HG02885 (cell line): ENCODE measurements at regions not wholly inside any gene's neighbourhood (a gene's known extent, or its start where the extent isn't known, plus 50 kb on each side); places are given as distances from the start of the nearest gene placed in this dataset.
A peak's percentile ranks its signal among the peaks of the same experiment; 100 is the strongest.

Experiments used
- ATAC-seq: cut with Tn5 transposase; IDR thresholded peaks from one replicate; pipeline ENCODE4 v1.9.1; 2021; ENCODE audit warnings: mild to moderate bottlenecking; ENCODE audit not compliant: unreplicated experiment, poor library complexity

DNA sequence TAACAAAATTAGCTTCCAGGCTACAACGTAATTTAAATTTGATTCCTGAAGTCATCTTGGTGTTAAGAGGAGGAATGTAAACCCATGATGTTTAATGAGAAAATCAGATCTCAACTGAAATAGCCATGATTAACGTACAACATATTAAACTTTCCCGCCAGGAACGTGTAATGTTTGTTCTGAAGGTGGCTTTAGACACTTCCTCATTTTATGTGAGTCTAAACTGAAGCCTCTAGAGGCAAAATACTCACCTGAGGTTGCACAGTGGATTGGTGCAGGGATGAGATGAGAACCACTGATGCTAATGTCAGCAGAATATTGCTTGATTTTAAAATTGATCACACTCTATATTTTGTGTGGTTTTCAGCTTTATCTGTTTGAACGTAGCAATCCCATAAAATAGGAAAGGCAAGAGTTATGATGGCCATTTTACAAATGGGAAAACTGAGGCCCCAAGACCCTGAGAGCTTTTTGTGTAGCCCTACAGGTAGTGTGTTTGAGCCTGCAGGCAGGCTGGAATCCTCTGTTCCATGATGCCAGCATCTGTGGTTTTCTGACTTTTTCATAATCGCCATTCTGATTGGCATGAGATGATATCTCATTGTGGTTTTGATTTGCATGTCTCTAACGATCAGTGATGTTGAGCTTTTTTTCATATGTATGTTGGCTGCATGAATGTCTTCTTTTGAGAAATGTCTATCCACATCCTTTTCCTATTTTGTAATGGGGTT is 243.7 kb upstream of the BMPER start:
- ATAC-seq = no peak

- ATAC-seq = no peak
These were observed 238.8 kb upstream of the BMPER start for GRCh38 chr7:33666531-33666930.

GRCh38 chr7:33667196-33667595 is 238.1 kb upstream of the BMPER start:
- ATAC-seq = no peak

DNA sequence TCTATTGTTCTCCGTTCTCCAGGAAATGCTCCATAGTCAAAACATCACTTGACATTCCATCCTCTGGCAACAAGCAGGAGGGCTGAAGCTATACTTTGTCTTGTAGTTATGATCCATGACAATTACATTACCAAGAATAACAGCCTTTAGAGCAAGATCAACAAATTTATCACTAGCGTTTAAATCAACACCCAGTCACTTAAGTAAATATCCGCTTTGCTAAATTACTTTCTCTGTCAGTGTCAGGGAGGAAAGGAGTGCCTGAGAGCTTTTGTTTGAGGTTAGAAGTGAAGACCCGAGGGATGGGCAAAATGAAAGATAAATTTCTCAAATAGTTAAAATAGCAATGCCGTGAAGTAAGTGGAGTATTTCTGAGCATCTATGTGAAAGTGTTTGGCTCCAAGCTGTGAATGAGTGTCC is 236.1 kb upstream of the BMPER start:
- no peak for ATAC-seq

DNA sequence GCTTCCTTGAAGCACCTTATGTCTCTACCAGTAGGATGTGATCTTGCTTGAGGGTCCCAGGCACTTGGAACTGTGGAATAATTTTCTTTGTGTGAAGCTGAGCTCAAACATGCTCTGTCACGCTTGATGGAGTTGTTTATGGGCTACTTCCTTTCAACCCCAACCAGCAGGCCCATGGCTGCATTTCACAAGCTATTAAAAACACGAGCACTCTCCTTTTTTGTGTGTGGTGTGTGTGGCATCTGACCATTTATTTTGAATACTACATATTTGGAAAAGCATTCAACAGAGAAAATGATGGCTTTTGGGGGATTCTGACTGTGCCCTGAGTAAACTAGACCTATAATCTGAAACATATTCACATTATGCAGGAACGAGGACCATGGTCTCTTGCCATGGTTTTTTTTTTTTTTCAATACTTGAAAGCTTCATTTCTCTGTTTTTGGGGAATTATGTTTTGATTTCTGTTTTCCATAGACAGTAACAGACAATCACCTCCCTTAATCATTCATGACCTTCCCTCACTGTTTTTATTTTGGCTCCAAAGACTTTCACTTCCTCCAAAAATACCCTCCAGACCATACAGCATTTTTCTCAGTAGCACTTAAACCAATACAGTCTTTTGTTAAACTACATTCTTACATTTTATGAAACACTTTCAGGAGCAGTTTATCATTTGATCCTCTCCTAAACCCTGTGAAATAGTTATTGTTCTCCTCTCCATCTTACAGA is 233.6 kb upstream of the BMPER start:
- ATAC-seq = peak; percentile 84

GRCh38 chr7:33673029-33673700 is 232.2 kb upstream of the BMPER start:
- no peak for ATAC-seq

GRCh38 chr7:33674804-33675411 is 230.4 kb upstream of the BMPER start:
- ATAC-seq = no peak

GRCh38 chr7:33677556-33677955 is 227.8 kb upstream of the BMPER start:
- ATAC-seq = no peak

DNA sequence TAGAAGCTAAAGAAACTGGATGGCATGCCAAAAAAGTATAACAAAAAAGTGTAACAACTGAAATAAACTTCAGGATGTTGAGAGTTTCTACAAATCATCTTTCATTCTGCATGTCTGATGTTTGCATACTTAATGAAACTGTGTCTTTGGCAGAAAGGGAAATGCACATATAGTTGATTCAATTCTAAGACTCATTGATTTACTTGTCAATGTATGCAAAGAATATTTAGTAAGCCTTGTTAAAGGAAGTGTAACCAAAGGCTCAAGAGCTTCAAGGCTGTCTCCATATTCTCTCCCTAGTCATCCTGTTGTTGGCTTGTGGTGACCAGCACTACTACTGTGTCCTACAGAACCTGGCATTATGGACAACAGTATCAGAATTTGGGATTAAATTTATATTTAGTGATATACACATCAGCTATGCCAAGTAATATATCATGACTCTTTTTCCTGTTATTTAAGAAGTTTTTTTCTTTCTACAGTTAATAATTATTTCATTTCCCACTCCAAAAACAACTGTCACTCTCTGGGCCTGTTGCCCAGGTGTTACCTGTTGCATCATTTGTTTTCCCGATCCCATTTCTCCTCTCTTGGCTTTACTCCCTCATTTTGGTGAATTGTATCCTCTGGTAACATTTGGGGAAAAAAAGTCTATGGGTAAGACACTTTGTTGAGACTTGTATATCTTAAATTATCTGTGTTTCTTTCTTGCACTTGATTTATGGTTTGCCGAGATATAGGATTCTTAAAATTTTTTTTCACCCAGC is 226.6 kb upstream of the BMPER start:
- no peak for ATAC-seq

- ATAC-seq = no peak
These were observed 224.7 kb upstream of the BMPER start for GRCh38 chr7:33680682-33681081.

- ATAC-seq = no peak
These were observed 219.8 kb upstream of the BMPER start for GRCh38 chr7:33685503-33685902.

DNA sequence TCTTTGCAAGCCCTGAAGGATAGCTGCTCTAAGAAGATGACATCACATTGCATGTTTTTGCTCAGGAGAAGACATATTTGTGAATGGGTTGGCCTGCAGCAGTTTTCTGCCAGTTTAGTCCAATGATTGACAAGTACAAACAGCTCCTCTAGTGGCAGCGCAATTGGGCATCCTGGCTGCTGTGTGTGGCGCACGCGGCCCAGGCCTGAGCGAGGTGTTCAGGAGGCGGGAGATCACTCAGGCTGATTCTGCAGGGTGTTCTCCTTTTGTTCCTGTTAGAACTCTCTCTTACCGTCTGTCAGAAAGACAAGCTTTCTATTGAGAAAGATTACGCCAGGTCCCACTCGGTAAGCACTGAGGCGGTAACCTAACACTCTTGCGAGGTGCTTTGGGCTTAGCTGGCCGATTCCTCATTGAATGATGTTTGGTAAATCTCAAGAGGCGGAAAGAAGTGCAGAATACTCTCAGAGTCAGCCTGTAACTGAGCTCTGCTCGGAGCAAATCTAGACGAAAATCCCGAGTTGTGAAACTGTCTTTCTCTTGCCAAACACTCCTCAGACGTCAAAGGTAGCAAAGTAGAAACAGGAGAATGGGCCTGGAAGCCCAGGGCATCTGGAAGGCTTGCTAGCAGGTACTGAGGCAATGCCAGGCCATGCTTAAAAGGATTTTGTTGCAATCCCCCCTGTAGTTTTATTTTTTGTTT is 219.2 kb upstream of the BMPER start:
- no peak for ATAC-seq

DNA sequence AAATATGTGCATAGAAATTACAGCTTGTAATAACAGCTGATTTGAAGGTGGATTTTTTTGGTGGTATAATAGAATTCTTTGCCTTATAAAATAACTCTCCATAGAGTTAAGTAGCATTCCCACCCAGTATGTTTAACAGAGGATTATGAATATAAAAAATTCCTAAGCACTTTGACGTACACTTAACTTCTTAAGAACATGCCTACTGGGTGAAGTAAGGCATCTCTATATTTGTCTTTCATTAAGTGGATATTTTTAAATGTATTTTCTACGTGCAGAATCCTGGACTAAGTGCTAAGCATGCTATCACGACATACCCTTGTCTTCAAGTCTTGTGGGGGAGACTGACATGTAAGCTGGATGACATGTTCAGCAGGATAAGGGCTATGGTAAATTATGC is 217.7 kb upstream of the BMPER start:
- no peak for ATAC-seq

- ATAC-seq = no peak
These were observed 214.2 kb upstream of the BMPER start for GRCh38 chr7:33691180-33691579.

GRCh38 chr7:33692956-33693355 is 212.4 kb upstream of the BMPER start:
- no peak for ATAC-seq

DNA sequence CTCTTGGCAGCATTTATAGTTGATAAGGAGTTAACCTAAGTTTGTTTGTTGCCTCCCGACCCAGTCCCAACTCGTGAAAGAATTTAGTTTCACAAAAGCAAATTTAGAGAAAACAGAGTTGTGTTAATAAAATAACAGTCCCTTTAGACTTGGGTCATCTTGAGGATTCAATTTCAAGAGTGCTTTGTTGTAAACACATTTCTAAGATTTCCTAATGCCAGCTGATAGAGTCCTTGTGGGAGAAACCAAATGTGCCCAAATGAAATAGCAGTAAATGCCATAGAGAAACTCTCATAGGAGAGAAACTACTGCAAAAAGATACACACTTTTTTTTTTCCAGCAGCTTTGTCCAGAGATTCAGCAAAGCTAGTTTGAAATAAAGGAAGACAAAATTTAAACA is 211.3 kb upstream of the BMPER start:
- no peak for ATAC-seq

DNA sequence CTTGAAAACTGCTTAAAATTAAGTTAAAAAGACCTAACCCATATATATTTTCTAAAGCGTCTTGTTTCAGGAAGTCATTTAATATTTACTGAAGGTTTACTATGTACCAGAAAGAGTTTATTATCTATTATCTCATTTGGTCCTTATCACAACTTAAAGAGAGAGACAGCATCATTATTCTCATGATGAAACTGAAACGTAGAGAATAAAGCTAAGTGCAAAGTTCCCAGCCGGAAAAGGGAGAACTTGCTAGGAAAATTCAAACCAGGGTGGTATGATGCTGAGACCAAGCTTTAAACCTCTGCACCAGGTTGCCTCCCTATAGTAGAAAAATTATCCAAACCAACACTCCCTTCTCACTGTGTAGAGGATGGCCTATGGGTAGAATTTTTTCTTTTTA is 207.7 kb upstream of the BMPER start:
- ATAC-seq = no peak

GRCh38 chr7:33698041-33698440 is 207.3 kb upstream of the BMPER start:
- ATAC-seq = no peak

GRCh38 chr7:33698692-33699128 is 206.6 kb upstream of the BMPER start:
- ATAC-seq = no peak
